Hematopoietic multipotent progenitor cell treated with erythropoietin and hydrocortisone succinate and interleukin-3 and kit ligand, for 8 days (in vitro differentiated cells): ENCODE measurements at regions not wholly inside any gene's neighbourhood (a gene's known extent, or its start where the extent isn't known, plus 50 kb on each side); places are given as distances from the start of the nearest gene placed in this dataset.
"Not testable (repeated sequence)": the region's sequence is repeated elsewhere in the genome, so short reads cannot be mapped to it uniquely, and the experiment has no call there.

Experiments used
- DNase-seq: peaks from one replicate; pipeline ENCODE4 v3.0.0-alpha.2; 2015

DNA sequence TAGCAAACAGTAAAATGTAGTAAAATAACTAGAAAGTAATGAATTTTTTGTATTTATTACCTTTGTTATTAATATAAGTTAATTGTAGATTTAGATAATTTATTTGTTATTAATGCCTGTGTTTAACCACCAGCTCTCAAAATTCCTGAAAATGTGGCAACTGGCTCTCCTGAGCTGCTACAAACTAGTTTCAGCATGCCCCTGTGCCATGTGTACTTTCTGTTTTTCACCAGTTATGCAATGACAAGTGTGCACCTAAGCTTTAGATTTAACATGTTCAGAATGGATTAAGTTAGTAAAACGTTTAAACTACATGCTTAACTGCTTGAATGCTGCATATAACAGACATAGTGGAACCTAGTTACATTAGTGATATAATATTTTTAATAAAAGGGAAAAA lies 88.1 kb downstream of the POSTN start:
- no peak for DNase-seq

DNA sequence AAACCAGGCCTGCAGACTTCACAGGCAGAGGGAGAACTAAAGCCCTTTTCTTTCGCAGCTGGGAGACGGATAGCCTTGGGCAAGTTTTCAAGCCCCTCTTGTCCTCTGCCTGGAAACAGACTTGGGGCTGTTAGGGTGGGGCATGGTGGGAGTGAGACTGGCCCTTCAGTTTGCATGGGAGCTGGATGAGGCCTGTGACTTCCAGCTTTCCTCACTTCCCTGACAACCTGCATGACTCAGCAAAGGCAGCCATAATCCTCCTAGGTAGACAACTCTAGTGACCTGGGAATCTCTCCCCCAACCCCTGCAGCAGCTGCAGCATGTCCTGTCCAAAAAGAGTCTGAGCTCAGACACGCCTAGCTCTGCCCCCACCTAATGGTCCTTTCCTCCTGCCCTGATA lies 93.0 kb downstream of the POSTN start:
- DNase-seq = no peak

DNA sequence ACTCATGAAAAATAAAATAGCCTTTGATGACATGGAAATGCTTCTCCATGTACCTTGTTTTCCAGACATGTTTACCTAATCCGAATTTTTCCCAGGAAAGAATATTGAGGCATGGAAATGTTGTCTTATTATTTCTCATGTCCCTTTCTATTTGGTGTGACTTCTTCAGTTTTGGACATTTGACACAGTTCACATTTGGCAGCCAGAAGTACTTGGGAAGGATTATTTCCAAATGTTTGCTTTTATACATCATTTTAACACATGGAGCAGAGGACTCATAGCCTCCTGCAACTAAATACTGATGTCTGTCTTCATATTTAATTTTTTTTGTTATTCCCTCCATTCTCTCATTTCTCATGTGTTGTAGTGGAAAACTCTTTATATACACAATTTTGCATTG lies 94.3 kb downstream of the POSTN start:
- DNase-seq = no peak

DNA sequence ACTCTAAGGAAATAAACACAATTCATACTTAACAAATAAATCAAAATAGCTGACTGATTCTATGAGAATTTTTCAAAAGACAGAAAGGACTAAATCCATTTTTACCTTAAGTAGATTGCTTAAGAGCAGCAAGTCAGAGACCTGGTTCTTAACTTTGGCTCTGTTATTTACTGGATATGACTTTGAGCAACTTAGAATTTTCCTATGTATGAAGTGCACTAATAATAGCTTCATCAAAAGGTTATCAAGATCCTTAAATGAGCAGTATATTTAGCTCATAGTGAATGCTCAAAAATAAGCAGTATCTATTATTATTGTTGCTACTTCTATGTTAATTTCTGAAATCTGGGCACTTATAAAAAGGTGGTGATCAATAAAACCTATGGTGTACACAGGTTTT lies 95.3 kb downstream of the POSTN start:
- no peak for DNase-seq

DNA sequence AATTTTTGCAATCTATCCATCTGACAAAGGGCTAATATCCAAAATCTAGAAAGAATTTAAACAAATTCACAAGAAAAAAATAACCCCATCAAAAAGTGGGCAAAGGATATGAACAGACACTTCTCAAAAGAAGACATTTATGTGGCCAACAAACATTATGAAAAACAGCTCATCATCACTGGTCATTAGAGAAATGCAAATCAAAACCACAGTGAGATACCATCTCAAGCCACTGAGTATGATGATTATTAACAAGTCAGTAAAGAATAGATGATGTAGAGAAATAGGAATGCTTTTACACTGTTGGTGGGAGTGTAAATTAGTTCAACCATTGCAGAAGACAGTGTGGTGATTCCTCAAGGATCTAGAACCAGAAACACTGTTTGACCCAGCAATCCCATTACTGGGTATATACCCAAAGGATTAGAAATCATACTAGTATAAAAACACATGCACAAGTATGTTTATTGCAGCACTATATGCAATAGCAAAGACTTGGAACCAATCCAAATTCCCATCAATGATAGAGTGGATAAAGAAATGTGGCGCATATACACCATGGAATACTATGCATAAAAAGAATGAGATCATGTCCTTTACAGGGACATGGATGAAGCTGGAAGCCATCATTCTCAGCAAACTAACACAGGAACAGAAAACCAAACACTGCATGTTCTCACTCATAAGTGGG lies 96.1 kb downstream of the POSTN start:
- not testable (repeated sequence) for DNase-seq

DNA sequence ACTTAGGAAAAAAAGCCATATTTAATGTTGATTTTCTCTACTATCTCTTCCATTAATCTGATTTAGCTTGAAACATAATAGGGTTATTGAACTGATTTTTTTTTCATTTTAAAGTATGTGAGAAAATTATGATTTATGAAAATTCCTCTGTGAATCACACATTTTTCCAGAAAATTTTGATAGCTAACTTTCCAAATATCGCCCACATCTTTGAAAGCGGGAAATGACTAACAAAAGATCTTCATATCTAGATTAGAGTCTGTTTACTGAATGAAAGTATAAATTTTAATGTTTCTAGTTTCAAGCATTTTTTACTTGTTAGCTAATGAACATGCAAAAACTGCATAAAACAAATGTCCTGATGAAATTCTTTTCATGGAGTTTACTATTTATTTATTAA lies 97.4 kb downstream of the POSTN start:
- no peak for DNase-seq

DNA sequence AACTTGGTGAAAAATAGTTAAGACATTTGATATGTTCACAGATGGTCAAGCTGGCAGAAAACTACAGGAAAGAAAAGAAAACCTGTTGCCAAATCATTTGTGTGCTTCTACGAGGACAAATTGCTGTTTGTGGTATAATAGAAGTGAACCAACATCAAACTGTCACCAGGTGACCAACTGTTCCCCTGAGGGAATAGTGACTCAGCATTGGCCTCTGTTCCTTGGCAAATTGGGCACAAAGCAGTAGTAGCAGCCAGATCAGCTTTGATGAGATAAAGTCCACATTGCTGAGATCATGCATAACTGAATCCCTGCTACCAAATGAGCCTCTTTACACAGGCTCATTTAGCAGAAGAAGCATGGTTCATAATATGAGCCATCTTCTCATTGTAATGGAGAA lies 103.5 kb downstream of the POSTN start:
- DNase-seq = no peak

DNA sequence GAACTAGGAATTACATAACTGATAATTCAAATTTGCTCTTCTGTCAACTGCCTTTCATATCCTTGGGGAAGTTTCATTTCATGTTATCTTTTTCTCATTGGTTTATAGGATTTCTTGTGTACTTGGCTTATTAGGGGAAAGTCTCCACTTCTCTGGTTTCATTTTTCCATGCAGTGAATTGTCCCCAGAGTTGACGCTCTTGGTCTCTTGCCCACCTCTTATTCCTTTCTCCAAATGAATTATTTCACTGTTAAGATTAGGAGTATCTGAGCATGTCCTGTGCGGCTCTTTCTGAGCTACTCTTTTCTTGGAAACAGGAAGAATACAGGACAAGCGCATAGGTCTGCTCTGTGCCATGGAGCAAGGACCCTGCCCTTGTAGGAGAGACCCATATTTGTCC lies 104.8 kb downstream of the POSTN start:
- DNase-seq = no peak

DNA sequence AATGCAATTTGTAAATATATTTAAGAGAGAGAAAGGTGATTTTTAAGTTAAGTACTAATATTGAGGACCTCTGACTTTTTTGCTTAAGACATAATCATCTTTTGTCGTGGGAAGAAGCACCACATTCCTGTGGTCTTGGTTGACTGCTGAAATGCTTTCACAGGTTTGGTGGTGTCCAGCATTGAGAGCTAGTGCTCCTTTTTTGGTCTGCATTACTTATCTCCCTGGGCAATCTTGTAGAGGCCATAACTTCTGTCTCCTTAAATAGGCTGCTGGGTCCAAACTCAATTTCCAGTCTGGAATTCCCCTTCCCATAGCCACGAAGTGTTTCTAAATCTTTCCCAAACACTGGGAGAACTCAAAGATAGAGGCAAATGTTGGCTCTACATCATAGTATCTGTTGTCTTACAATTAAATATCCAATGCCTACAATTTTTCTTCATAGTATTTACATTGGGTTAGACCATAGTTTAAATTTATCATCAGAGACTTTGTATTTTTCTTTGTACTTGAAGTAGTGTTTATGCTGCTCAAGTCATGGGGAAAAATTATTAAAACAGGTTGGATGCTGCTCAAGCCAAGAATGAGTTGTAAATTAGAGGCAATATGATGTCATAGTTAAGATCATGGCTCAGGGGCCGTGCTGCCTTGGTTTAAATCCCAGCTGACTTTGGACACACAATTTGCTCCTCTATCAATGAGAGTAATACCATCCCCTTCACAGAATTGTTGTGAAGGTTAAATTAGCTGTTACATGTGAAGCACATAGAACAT lies 105.6 kb downstream of the POSTN start:
- DNase-seq = no peak

DNA sequence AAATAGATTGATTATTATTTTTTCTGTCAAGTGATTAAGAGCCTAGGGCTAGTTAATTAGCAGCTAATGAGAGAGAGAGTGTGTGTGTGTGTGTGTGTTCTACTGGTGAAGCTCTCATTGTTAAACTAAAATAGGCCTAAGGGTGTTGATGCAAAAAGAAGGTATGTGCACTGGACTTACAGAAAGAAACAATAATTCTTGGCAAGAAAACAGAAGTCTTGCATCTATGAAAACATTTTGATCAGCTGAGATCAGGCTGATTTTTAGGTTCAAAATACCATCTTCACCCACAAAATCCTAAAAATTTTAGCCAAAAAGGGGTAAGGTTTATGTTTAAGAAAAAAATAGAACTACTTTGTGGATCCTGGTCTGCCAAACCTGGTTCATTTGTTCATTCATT lies 106.5 kb downstream of the POSTN start:
- DNase-seq = no peak

DNA sequence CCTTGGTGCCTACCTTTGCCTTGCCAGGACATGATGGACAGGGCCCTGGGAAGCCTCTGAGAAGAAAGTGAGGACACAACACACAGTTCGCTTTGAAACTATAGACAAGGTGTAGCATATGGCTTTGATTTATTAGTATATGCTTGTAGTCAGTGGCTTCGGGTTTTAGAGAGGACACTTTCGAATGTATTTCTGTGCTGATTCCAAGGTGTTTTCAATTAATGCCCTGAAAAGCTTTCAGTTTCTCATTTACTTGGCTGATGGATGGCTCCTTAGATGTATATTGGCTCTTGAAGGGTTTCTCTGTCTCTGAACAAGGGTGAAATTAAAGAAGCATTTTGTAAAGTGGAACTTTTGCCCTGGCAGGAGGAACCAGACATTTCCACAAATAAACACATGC lies 106.9 kb downstream of the POSTN start:
- DNase-seq = no peak

DNA sequence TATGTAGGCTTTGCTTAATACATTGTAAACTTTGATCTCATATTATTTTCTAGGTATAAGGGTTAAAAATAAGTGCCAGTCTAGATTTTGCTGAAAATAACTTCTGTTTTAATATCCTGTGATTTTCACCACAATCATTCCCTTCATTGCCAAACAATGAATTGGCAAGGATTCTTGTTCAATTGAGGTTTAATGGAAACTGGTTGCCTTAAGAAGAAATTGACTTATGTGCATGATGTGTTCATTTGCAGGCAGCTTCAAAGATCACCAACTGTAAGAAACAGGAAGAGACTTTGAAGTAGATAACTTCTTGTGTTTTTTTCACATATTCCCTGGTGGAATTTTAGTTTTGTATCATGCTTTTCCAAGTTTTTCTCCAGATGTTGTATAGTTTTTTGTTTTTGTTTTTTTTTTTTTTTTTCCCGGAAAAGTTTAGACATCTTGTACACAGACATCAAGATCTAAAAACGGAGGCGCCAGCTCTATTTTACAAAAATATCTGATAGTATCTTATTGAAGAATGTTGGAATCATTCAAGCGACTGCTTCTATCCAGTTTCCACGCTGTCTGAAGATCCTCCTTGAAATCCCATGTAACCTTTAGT lies 108.3 kb downstream of the POSTN start:
- DNase-seq = no peak

DNA sequence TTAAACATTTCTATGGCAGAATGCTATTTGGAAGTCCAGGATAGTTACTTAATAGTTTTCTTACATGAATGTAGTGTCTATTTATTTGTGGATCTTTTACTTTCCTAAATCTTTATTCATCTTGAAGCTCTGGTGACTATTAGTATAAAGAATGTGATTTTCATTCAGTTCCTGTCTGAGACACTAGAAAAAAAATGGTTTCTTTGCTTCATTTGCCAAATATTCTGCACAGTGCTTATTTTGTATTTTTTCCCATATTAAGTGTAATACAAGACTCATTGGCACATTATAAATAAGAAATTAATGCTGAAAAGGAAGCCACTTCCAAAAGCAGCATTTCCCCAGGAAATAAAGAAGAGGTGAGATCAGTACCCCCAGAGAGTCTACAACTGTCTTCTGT lies 109.8 kb downstream of the POSTN start:
- DNase-seq = no peak

DNA sequence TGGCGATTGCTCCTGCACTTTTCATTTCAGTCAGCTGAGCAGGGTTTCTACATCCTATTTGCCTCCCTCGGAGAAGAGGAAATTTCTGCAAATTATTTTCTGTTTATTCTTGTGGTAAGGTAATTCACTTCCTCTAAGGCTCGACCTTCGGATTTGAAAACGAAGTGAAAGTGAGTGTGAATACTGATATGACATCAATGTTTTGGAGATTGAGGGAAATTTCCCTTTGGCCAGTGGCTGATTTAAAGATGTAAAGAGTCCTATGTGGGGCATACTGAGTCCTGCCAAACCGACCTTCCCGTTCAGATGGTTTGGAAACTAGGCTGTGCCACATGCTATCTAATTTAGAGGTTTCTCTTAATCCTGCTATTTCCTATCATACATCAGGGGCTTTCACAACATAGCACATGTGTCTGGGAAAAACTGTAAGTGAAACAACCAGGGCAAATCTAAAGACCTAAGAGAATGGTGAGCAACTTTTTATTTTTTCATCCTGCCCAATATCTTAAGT lies 112.3 kb downstream of the POSTN start:
- DNase-seq = no peak

DNA sequence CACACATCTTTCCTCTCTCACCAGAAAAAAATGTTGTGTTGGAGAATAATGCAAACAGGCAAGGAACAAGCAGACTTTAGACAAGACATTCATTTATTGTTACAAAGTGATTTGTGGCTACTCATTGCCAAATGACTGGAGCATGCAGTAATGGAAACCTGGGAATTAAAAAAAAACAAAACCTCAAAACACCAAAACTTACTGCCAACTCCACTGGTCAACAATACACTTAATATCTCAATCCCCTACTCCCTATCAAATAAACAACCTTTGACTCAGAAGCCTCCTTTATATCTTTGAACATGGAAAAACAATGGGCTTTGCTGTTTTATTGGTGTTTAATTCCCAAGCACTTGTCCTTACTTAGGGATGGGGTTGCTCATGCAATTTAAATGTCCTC lies 112.8 kb downstream of the POSTN start:
- DNase-seq = no peak

DNA sequence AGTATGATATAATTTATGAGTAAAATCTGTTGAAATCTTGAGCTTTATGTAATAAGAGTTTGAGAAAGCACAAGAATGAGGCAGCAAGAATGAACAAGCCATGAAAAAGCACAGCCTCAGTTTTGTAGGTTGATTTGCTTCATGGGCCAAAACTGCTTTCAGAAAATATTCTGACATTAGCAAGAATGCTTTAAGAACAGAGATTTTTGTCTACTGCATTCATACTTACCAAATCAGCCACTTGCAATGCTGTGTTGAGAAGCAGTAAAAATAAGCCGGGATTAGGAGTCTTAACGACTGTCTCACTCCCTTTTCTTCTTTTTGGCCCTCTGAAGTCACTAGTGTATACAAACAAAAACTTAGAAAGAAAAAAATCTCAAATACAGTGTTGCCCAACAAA lies 114.5 kb downstream of the POSTN start:
- no peak for DNase-seq

DNA sequence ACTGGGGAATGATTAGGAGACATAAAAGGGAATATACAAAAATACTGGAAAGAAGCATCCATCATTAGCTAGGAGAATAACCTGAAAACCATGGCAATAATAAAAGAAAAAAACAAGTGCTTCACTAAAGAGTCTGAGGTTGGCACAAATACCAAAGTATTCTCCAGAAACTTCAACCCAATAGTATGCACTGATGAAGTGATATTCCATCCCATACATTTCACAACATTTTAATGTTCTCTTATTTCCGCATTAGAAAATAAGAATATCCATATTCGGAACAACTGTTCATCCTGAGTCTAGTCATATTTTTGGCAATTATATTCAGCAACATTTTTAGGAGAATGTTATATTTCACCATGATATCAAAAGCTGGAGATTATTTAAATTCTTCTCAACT lies 116.2 kb downstream of the POSTN start:
- DNase-seq = no peak

DNA sequence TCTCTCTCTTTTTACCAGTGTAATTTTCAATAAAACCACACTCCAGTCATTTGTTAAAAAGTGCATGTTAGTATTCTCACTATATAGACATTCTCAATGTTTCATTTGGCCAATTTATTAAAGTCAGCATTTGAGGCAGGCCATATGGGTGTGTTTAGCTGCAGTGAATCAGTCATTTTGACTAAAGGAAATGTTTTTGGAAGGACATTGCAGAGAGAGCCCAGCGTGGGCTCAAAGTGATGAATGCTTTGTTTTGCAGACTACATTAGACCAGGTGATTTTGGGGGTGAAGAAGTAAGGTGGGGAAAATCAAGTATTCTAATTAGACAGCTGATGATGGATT lies 116.7 kb downstream of the POSTN start:
- no peak for DNase-seq

DNA sequence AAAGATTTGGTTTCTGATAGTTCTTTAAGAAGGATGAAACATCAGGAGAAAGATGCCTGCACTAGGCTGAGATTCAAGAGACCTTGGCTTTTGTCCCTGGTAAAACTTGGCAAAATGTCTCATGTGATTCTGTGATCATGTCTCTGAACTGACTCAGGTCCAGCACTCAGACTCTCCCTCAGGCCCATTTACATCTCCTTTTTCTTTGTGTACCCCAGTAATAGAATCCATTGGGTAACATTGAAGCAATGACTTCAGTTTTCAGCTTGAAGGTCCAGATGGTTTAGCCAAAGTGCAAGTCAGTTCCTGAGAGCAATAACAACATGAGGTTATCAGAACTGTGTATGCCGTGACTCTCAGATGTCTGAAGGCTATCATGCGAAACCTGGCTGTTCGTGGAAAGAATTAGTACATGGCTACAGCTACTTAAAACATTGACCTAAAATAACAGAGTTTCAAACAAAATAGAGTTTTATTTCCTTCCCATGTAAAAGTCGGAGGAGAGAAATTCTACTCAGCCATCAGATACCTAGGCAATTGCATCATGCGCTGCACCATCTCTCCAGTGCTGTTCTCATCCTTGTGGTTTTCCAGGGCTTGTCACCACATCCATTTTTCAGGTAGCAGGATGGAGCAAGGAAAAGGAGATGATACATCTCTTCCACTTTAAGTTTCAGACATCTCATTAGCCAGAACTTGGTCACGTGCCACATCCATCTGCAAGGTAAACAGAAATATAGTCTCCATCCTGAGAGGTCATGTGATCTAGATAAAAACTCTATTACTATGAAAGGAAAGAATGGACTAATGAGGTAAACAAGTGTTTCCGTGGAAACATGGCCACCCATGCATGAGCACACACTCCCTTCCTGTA lies 117.3 kb downstream of the POSTN start:
- DNase-seq = no peak

DNA sequence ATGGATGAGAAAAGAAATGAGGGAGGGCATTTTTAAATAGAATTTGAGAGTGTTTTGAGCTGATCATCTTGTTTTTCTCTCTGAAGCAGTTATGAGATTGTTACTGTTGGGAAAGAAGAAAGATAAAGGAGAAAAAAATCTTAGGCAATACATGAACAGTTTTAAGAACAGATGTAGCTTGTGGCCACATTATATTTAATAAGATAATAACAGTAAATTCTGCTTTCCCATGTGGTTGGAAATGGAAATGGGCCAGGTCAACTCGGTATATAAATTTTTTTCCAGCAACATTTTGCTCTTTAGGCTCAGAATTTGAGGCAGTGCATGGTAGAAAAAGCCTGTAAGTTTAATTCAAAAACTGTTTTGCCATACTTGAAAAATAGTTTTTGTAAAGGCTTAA lies 118.7 kb downstream of the POSTN start:
- DNase-seq = no peak

DNA sequence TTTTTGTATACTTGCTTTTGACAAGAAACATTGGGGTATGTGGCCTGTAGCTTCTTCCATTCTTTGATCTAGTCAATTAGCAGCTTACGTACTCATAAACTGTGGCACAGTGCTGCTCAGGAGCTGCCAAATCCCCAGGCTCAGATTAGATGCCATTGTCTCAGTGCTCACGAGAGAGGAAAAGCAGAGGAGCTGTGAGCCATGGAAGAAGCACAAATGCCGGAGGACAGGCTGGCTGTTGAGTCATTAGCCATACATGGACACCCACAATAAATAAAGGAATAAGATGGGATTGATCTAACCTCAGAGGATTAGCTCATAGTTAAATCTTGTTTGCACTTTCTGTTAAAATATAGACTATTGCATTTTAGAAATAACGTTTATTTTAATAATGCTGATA lies 121.7 kb downstream of the POSTN start:
- no peak for DNase-seq

DNA sequence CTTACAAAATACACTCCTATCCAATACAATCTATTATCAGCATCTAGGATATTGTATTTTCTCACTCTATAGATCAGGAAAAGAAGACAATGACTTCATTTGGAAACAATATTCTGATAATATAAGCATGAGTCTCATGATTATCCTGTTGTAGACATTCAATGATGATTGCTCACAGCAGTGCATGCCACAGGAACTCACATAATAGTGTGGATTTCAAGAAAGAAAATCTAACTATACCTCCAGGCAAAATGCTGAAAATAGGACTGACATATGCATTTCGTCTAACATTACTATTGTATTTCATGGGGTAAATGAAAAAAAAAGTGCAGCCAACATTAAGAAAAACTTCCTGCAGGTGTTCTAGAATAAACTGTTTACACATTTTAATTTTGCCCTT lies 122.6 kb downstream of the POSTN start:
- no peak for DNase-seq

DNA sequence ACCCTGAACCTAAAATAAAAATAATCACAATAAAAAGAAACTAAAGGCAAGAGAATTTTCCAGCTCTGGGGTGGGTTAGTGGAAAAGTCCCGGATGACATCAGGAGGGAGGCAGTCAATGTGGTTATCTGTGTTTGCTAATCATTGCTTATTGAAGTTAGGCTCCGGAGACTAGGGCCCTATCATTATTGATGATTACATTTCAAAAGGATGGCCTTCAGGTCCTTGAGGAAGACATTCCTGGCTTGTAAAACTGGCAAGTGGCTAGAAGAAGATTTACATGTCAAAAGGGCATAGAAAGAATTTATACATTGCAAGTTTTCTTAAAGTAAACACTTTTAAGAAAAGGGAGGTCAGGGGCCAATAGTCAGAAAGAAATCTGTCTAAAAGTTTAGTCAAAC lies 123.4 kb downstream of the POSTN start:
- no peak for DNase-seq
